SK-N-SH (cell line): ENCODE measurements at regions not wholly inside any gene's neighbourhood (a gene's known extent, or its start where the extent isn't known, plus 50 kb on each side); places are given as distances from the start of the nearest gene placed in this dataset.
"Not testable (repeated sequence)": the region's sequence is repeated elsewhere in the genome, so short reads cannot be mapped to it uniquely, and the experiment has no call there.

Source experiments
- CTCF ChIA-PET: fragments of 300-600, 350-600 bp; formaldehyde crosslinking; extraction: SDS; loops from one replicate; lab custom pipeline; 2021; lab: Yijun Ruan, JAX
- POLR2A ChIA-PET: fragments of 350-600 bp; sonication (Branson Sonifier 250); formaldehyde crosslinking; extraction: SDS; loops from one replicate; lab custom pipeline; 2020; ENCODE audit warnings: antibody characterized with exemption, inconsistent platforms; lab: Yijun Ruan, JAX
- DNase-seq: peaks from one replicate; pipeline ENCODE4 v3.0.0; 2012
- H2AFZ ChIP-seq: fragments of 200-600 bp; sonication (generic); 2 replicates; pipeline ENCODE4 v1.8.1; 2016; ENCODE audit warnings: antibody characterized with exemption, mild to moderate bottlenecking, low read depth
- H3F3A ChIP-seq: fragments of 200-600 bp; sonication (generic); replicated peaks from 2 replicates; pipeline ENCODE3; 2016; ENCODE audit warnings: antibody characterized with exemption, mild to moderate bottlenecking; ENCODE audit not compliant: insufficient read depth
- H3K27ac ChIP-seq, 2 experiments: fragments of 200-500 bp in 1 of 2; fragments of 200-600 bp in 1 of 2; sonication (Bioruptor generic) in 1 of 2; sonication (generic), shearing (Covaris generic) in 1 of 2; 2 replicates each; pipeline versions ENCODE4 v1.5.1 to v1.6.1; 2014 to 2016; ENCODE audit warnings: low read depth in 2 of 2, inconsistent platforms in 1 of 2, low read length in 1 of 2, mild to moderate bottlenecking in 1 of 2, mixed read lengths in 1 of 2
- H3K27me3 ChIP-seq: fragments of 200-600 bp; sonication (generic), shearing (Covaris generic); 2 replicates; pipeline ENCODE4 v1.6.1; 2016; ENCODE audit warnings: mixed run types; ENCODE audit not compliant: insufficient read depth
- H3K36me3 ChIP-seq, 2 experiments: fragments of 200-500 bp in 1 of 2; fragments of 200-600 bp in 1 of 2; sonication (Bioruptor generic) in 1 of 2; sonication (generic) in 1 of 2; replicated peaks in 1 of 2; 2 replicates each; pipeline versions ENCODE3 to v1.5.1; 2014 to 2016; ENCODE audit warnings: low read length in 1 of 2, mild to moderate bottlenecking in 1 of 2; ENCODE audit not compliant: insufficient read depth in 2 of 2, control insufficient read depth in 1 of 2
- H3K4me1 ChIP-seq, 2 experiments: fragments of 200-500 bp in 1 of 2; fragments of 200-600 bp in 1 of 2; sonication (Bioruptor generic) in 1 of 2; sonication (generic), shearing (Covaris generic) in 1 of 2; 2 replicates each; pipeline versions ENCODE4 v1.5.1 to v1.6.1; 2014 to 2016; ENCODE audit warnings: low read depth in 1 of 2, low read length in 1 of 2, mixed run types in 1 of 2; ENCODE audit not compliant: insufficient read depth in 2 of 2, control insufficient read depth in 1 of 2
- H3K4me2 ChIP-seq: fragments of 200-600 bp; sonication (generic), shearing (Covaris generic); 2 replicates; pipeline ENCODE4 v1.6.1; 2017; ENCODE audit warnings: mixed run types
- H3K4me3 ChIP-seq, 2 experiments: fragments of 200-500 bp in 1 of 2; fragments of 200-600 bp in 1 of 2; sonication (Bioruptor generic) in 1 of 2; sonication (generic), shearing (Covaris generic) in 1 of 2; 2 replicates each; pipeline versions ENCODE4 v1.5.1 to v1.8.1; 2014 to 2016; ENCODE audit warnings: low read depth in 2 of 2, inconsistent platforms in 1 of 2, low read length in 1 of 2, mild to moderate bottlenecking in 1 of 2, mixed read lengths in 1 of 2, moderate library complexity in 1 of 2
- H3K79me2 ChIP-seq: fragments of 200-600 bp; sonication (generic); 2 replicates; pipeline ENCODE4 v1.8.1; 2017; ENCODE audit warnings: mild to moderate bottlenecking; ENCODE audit not compliant: insufficient read depth
- H3K9ac ChIP-seq: fragments of 200-600 bp; sonication (generic); 2 replicates; pipeline ENCODE4 v1.6.1; 2017; ENCODE audit warnings: mixed run types
- H3K9me2 ChIP-seq: fragments of 200-600 bp; sonication (generic); 2 replicates; pipeline ENCODE4 v1.6.1; 2017; ENCODE audit warnings: mixed run types
- H3K9me3 ChIP-seq: fragments of 200-600 bp; sonication (generic); 2 replicates; pipeline ENCODE4 v1.6.1; 2017; ENCODE audit warnings: mixed run types, mild to moderate bottlenecking, moderate library complexity
- H4K20me1 ChIP-seq: fragments of 200-600 bp; sonication (generic); 2 replicates; pipeline ENCODE4 v1.6.1; 2017; ENCODE audit warnings: mild to moderate bottlenecking, mixed run types; ENCODE audit not compliant: insufficient read depth
- CTCF ChIP-seq: fragments of 200-600 bp; sonication (generic); IDR thresholded peaks from 2 replicates; pipeline ENCODE4 v1.6.1; 2017; ENCODE audit warnings: antibody characterized with exemption, mild to moderate bottlenecking, moderate library complexity
- ELF1 ChIP-seq: IDR thresholded peaks from 2 replicates; pipeline ENCODE4 v1.4.0; 2012
- FOSL2 ChIP-seq: IDR thresholded peaks from 2 replicates; pipeline ENCODE4 v1.4.0; 2012; ENCODE audit warnings: low read depth, mild to moderate bottlenecking, moderate library complexity, borderline replicate concordance
- FOXM1 ChIP-seq: IDR thresholded peaks from 2 replicates; pipeline ENCODE4 v1.4.0; 2012; ENCODE audit warnings: low read depth, mild to moderate bottlenecking
- GABPA ChIP-seq: IDR thresholded peaks from 2 replicates; pipeline ENCODE4 v1.4.0; 2012; ENCODE audit warnings: low read depth, mild to moderate bottlenecking
- GATA2 ChIP-seq: sonication (generic); formaldehyde crosslinking; IDR thresholded peaks from 2 replicates; pipeline ENCODE4 v1.5.0; 2020; ENCODE audit warnings: mild to moderate bottlenecking, missing genetic modification reagents
- MAX ChIP-seq: IDR thresholded peaks from 2 replicates; pipeline ENCODE4 v1.4.0; 2012; ENCODE audit warnings: low read depth
- MEF2A ChIP-seq: IDR thresholded peaks from 2 replicates; pipeline ENCODE4 v1.4.0; 2012; ENCODE audit warnings: low read depth, borderline replicate concordance
- NFIC ChIP-seq: IDR thresholded peaks from 2 replicates; pipeline ENCODE4 v1.4.0; 2012; ENCODE audit warnings: borderline replicate concordance
- NRF1 ChIP-seq: IDR thresholded peaks from 2 replicates; pipeline ENCODE4 v1.6.1; 2012; ENCODE audit warnings: low read depth, mild to moderate bottlenecking, low read length
- POLR2AphosphoS5 ChIP-seq: IDR thresholded peaks from 2 replicates; pipeline ENCODE4 v1.6.1; 2012; ENCODE audit warnings: low read depth, low read length
- RCOR1 ChIP-seq: fragments of 150-350 bp; IDR thresholded peaks from 2 replicates; pipeline ENCODE4 v1.6.1; 2017; ENCODE audit warnings: antibody characterized with exemption, low read length
- REST ChIP-seq: IDR thresholded peaks from 2 replicates; pipeline ENCODE4 v1.6.1; 2012; ENCODE audit warnings: mild to moderate bottlenecking, low read depth, low read length, moderate library complexity
- RXRA ChIP-seq: IDR thresholded peaks from 2 replicates; pipeline ENCODE4 v1.4.0; 2012; ENCODE audit warnings: low read depth, mild to moderate bottlenecking, borderline replicate concordance
- SIN3A ChIP-seq: IDR thresholded peaks from 2 replicates; pipeline ENCODE4 v1.6.1; 2012; ENCODE audit warnings: low read depth, mild to moderate bottlenecking, low read length, moderate library complexity, borderline replicate concordance
- SMC3 ChIP-seq: IDR thresholded peaks from 2 replicates; pipeline ENCODE4 v1.6.1; 2012; ENCODE audit warnings: low read depth, low read length, improper control_type of control experiment
- TCF12 ChIP-seq: IDR thresholded peaks from 2 replicates; pipeline ENCODE4 v1.4.0; 2012
- YY1 ChIP-seq: IDR thresholded peaks from 2 replicates; pipeline ENCODE4 v1.4.0; 2012; ENCODE audit warnings: low read depth, mild to moderate bottlenecking
- ZBTB33 ChIP-seq: IDR thresholded peaks from 2 replicates; pipeline ENCODE4 v1.4.0; 2012; ENCODE audit warnings: low read depth, borderline replicate concordance
- WGBS: methylation state at CpG from one replicate; pipeline ENCODE4 v1.1.6; 2017; ENCODE audit warnings: low lambda C conversion rate; 5-methylcytosine and 5-hydroxymethylcytosine counted together

GRCh38 chr4:60422439-60422838, 777.7 kb upstream of the ADGRL3 start:
- ChIA-PET CTCF (no interaction called here), POLR2A (no interaction called here)
- H2AFZ ChIP-seq: no peak overlapping the region
- H3K9me2 ChIP-seq: no peaks in the 10 kb centered on the region
- no peaks in the 10 kb centered on the region for H3F3A ChIP-seq
- H3K9ac ChIP-seq: no peak overlapping the region
- no peak overlapping the region for H3K27ac ChIP-seq
- H3K4me3 ChIP-seq: no peak overlapping the region
- H3K4me1 ChIP-seq: no peaks in the 10 kb centered on the region
- H3K36me3 ChIP-seq: no peaks in the 10 kb centered on the region
- H4K20me1 ChIP-seq: no peaks in the 10 kb centered on the region
- no peaks in the 10 kb centered on the region for H3K27me3 ChIP-seq
- TF ChIP-seq FOSL2: no peak
- TF ChIP-seq FOXM1: no peak
- no peak for TF ChIP-seq YY1
- no peak for TF ChIP-seq CTCF
- no peak for TF ChIP-seq TCF12
- no peak for TF ChIP-seq GABPA
- TF ChIP-seq POLR2AphosphoS5: no peak
- TF ChIP-seq REST: no peak
- no peak for TF ChIP-seq MAX
- no peak for TF ChIP-seq NFIC
- no peak for TF ChIP-seq ZBTB33
- TF ChIP-seq ELF1: no peak
- TF ChIP-seq RXRA: no peak
- TF ChIP-seq SMC3: no peak
- TF ChIP-seq MEF2A: no peak
- no peak for TF ChIP-seq NRF1
- no peak for TF ChIP-seq RCOR1
- TF ChIP-seq SIN3A: no peak
- TF ChIP-seq GATA2 (CRISPR knock-in tag): no peak
- H3K9me3 ChIP-seq: no peaks in the 10 kb centered on the region
- DNase-seq: no peak
- no peaks in the 10 kb centered on the region for H3K79me2 ChIP-seq
- WGBS: 9% methylated on average over 4 of the region's 4 CpGs
- no peak overlapping the region for H3K4me2 ChIP-seq

- H3K9me3 ChIP-seq, H3K36me3 ChIP-seq, H3K27me3 ChIP-seq, H3K27ac ChIP-seq, H3F3A ChIP-seq, H3K79me2 ChIP-seq, H4K20me1 ChIP-seq, DNase-seq, H3K4me1 ChIP-seq, CTCF ChIA-PET, H3K4me3 ChIP-seq, H3K4me2 ChIP-seq, H3K9me2 ChIP-seq, H3K9ac ChIP-seq, H2AFZ ChIP-seq, POLR2A ChIA-PET: not testable (repeated sequence)
Measured at GRCh38 chr4:60423573-60424184, 776.4 kb upstream of the ADGRL3 start.
